Spleen (tissue), 11 donors: ENCODE measurements at regions not wholly inside any gene's neighbourhood (a gene's known extent, or its start where the extent isn't known, plus 50 kb on each side); places are given as distances from the start of the nearest gene placed in this dataset.

Source experiments
- DNase-seq: peaks from one replicate; pipeline ENCODE4 v3.0.0-alpha.2; 2020
- H3K27ac ChIP-seq, 8 donors: fragments of 200-600 bp; sonication (generic) in 7 of 8; 1 replicate in 4 of 8; 2 replicates in 4 of 8; pipeline versions ENCODE4 v1.5.0 to v1.8.0; 2016 to 2021; ENCODE audit warnings: inconsistent platforms in 4 of 8, mild to moderate bottlenecking in 4 of 8, moderate library complexity in 1 of 8
- H3K27me3 ChIP-seq, 7 donors: fragments of 200-600 bp; sonication (generic) in 6 of 7; replicated peaks in 1 of 7; 1 replicate in 4 of 7; 2 replicates in 3 of 7; pipeline versions ENCODE4 v1.5.0 to v1.8.0; 2016 to 2021; ENCODE audit warnings: inconsistent platforms in 3 of 7, mild to moderate bottlenecking in 1 of 7
- H3K36me3 ChIP-seq, 6 donors: fragments of 200-600 bp; sonication (generic) in 5 of 6; 1 replicate in 4 of 6; 2 replicates in 2 of 6; pipeline versions ENCODE4 v1.5.0 to v1.8.0; 2016 to 2021; ENCODE audit warnings: inconsistent platforms in 2 of 6
- H3K4me1 ChIP-seq, 6 donors: fragments of 200-600 bp; sonication (generic) in 5 of 6; 1 replicate in 3 of 6; 2 replicates in 3 of 6; pipeline versions ENCODE4 v1.5.0 to v1.8.0; 2016 to 2021; ENCODE audit warnings: inconsistent platforms in 3 of 6
- H3K4me3 ChIP-seq, 8 donors: fragments of 200-600 bp; sonication (generic) in 7 of 8; 1 replicate in 4 of 8; 2 replicates in 4 of 8; pipeline versions ENCODE4 v1.5.0 to v1.8.0; 2016 to 2021; ENCODE audit warnings: inconsistent platforms in 4 of 8, mild to moderate bottlenecking in 4 of 8, moderate library complexity in 2 of 8
- H3K9me3 ChIP-seq, 8 donors: fragments of 200-600 bp; sonication (generic) in 7 of 8; 1 replicate in 4 of 8; 2 replicates in 4 of 8; pipeline versions ENCODE4 v1.5.0 to v1.8.0; 2016 to 2021; ENCODE audit warnings: inconsistent platforms in 4 of 8
- POLR2A ChIP-seq, 3 donors: fragments of 450-650 bp; IDR thresholded peaks; one replicate each; pipeline ENCODE4 v1.5.1; 2017; ENCODE audit warnings: antibody characterized with exemption in 3 of 3, mild to moderate bottlenecking in 1 of 3
- POLR2AphosphoS5 ChIP-seq, 3 donors: sonication (generic); formaldehyde crosslinking; IDR thresholded peaks; one replicate each; pipeline ENCODE4 v1.5.1; 2017; ENCODE audit warnings: antibody characterized with exemption in 3 of 3
- WGBS, 5 donors: extraction: QIAGEN DNeasy Blood & Tissue Kit in 3 of 5; methylation state at CpG; one replicate each; pipeline versions ENCODE4 v1.1.5 to v1.1.7; 2013 to 2018; 5-methylcytosine and 5-hydroxymethylcytosine counted together
- intact Hi-C: fragments of 100-400 bp; cut with DNase I; formaldehyde crosslinking; loops from one replicate; pipeline ENCODE4 v1.15.0; 2023; ENCODE audit warnings: low total_unique reads
- TF ChIP-seq, protein P1 (sequence below), 11 experiments: fragments of 200-600 bp in 7 of 11; fragments of 450-650 bp in 4 of 11; sonication (generic) in 4 of 11; IDR thresholded peaks in 8 of 11; conservative IDR thresholded peaks in 3 of 11; 1 replicate in 7 of 11; 2 replicates in 4 of 11; pipeline versions ENCODE4 v1.4.0 to v1.8.0; 2016 to 2021; ENCODE audit warnings: antibody characterized with exemption in 11 of 11, inconsistent platforms in 4 of 11, mild to moderate bottlenecking in 1 of 11
- donor health status: healthy with polysubstance abuse.
- donor health status: DM: no; HTN: no; CAD: no; lungs with moderate emphysema.
- donor health status: DM: no; HTN: no; CAD: no.
- donor health status: Bipolar disorder and iron deficiency.
- donor health status: healthy.
- donor health status: DM: no; HTN: no; CAD: no.
- donor health status: DM: yes; HTN: yes; CAD: no.

DNA sequence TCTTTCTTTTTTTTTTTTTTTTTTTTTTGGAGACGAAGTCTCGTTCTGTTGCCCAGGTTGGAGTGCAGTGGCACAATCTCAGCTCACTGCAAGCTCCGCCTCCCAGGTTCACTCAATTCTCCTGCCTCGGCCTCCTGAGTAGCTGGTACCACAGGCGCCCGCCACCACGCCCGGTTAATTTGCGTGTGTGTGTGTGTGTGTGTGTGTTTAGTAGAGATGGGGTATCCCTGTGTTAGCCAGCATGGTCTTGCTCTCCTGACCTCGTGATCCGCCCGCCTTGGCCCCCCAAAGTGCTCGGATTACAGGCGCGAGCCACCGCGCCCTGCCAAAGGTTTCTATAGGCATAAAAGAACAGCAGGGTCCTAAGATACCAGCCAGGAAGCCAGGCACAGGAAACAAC is 261.0 kb upstream of the CCDC54 start:
- intact Hi-C loops = no loop called here
- DNase-seq = no peak
- TF ChIP-seq POLR2A (IDR thresholded peaks at IDR 0.05) (no peak), POLR2AphosphoS5 (IDR thresholded peaks at IDR 0.05) (no peak)
- TF ChIP-seq, protein P1, sequence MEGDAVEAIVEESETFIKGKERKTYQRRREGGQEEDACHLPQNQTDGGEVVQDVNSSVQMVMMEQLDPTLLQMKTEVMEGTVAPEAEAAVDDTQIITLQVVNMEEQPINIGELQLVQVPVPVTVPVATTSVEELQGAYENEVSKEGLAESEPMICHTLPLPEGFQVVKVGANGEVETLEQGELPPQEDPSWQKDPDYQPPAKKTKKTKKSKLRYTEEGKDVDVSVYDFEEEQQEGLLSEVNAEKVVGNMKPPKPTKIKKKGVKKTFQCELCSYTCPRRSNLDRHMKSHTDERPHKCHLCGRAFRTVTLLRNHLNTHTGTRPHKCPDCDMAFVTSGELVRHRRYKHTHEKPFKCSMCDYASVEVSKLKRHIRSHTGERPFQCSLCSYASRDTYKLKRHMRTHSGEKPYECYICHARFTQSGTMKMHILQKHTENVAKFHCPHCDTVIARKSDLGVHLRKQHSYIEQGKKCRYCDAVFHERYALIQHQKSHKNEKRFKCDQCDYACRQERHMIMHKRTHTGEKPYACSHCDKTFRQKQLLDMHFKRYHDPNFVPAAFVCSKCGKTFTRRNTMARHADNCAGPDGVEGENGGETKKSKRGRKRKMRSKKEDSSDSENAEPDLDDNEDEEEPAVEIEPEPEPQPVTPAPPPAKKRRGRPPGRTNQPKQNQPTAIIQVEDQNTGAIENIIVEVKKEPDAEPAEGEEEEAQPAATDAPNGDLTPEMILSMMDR (IDR thresholded peaks at IDR 0.05 in 8 of 11, conservative IDR thresholded peaks at IDR 0.05 in 3 of 11) = no peak
- Histone ChIP-seq H3K36me3 (no peaks in the 10 kb centered on the region), H3K4me3 (no peak overlapping the region), H3K27ac (no peak overlapping the region), H3K9me3 (no peaks in the 10 kb centered on the region), H3K27me3 (no peaks in the 10 kb centered on the region), H3K4me1 (peaks cover 0 to 7% (median 0%) of the 10 kb centered on the region in 6 donors)
- WGBS, 5 donors = 88 to 100% (median 93%) methylated on average over 16 to 17 of the region's 17 CpGs

DNA sequence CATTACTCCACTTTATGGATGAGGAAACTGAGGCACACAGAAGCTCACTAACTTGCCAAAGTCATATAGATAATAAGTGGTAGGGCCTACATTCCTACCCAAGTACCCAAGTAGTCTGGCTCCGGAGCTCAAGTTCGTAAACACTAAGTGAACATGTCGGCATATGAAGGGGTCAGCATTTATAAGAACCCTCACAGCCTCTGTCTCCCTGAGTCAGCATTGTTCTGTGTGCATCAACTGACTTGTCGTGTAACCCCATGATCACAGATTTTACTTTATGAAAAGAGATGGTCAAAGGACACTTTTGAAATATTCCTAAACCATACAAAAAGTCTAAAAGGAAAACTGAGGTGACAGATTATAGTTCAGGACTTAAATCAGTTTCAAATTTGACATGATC is 260.1 kb upstream of the CCDC54 start:
- intact Hi-C loops = no loop called here

DNA sequence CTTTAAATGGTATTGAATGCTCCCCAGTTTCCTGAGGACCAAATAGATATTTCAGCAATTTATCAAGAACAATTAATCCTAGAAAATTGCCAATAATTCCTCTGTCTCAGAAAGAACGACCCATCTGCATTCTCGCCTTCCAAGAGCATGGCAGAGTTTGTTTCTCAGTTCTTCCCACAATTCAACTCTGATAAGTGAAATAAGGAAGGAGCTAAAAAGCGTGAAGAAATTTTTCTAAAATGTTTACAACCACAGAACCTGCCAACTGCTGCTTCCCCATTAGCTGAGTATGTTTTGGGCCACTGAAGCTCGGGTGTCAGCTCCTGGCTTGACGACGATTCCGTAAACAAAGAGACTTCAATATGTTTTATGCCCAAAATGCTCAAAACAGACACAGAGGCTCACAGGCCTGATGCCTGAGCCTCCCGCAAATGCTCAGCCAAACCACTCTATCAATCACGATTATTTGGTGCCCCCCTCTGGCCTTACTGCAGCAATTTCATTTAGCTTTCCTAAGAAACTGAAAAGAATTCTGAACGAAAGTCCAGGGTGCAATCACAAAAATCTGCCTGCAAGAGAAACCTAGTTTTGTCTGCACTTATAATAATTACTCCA is 259.2 kb upstream of the CCDC54 start:
- intact Hi-C loops = no loop called here
- no peak overlapping the region for H3K27ac ChIP-seq
- DNase-seq = no peak
- WGBS, 5 donors = 22 to 26% (median 24%) methylated on average over 10 of the region's 10 CpGs
- H3K9me3 ChIP-seq = no peaks in the 10 kb centered on the region
- H3K4me1 ChIP-seq = peaks cover 0 to 7% (median 0%) of the 10 kb centered on the region in 6 donors
- no peak for TF ChIP-seq POLR2A (IDR thresholded peaks at IDR 0.05)
- TF ChIP-seq, protein P1 (IDR thresholded peaks at IDR 0.05 in 8 of 11, conservative IDR thresholded peaks at IDR 0.05 in 3 of 11) = peak in 1 of 11 experiments; percentile 15
- no peaks in the 10 kb centered on the region for H3K27me3 ChIP-seq
- no peaks in the 10 kb centered on the region for H3K36me3 ChIP-seq
- no peak overlapping the region for H3K4me3 ChIP-seq

More for the DNA sequence above, 260.1 kb upstream of the CCDC54 start:
- no peak for DNase-seq
- Histone ChIP-seq H3K27ac (no peak overlapping the region), H3K27me3 (no peaks in the 10 kb centered on the region), H3K4me3 (no peak overlapping the region), H3K36me3 (no peaks in the 10 kb centered on the region), H3K4me1 (peaks cover 0 to 7% (median 0%) of the 10 kb centered on the region in 6 donors), H3K9me3 (no peaks in the 10 kb centered on the region)
- TF ChIP-seq, protein P1 (IDR thresholded peaks at IDR 0.05 in 8 of 11, conservative IDR thresholded peaks at IDR 0.05 in 3 of 11) = no peak
- no peak for TF ChIP-seq POLR2A (IDR thresholded peaks at IDR 0.05)
- TF ChIP-seq POLR2AphosphoS5 (IDR thresholded peaks at IDR 0.05) = no peak
- 89 to 100% (median 93%) methylated on average over 4 of the region's 4 CpGs for WGBS, 5 donors

DNA sequence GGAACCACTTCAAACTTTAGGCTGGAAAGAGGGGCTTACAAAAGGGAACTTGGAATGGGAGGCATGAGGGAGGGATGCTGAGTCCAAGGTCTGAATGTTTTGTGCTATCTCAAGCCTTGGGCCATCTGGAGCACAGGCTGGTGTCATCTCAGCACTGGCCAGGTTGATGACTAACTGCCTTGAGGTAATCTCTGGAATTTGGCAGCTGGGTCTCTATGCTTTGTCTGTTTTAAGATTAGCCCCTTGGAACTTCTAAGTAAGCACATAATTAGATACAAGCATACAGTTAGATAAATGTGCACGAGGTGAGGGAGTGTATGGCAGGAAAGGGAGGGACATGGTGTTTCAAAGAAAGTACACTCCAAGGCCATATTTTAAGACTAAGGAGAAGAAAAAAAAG is 252.4 kb upstream of the CCDC54 start:
- WGBS, 5 donors = 40 to 79% (median 54%) methylated on average over 1 of the region's 1 CpG
- H3K4me1 ChIP-seq = no peaks in the 10 kb centered on the region
- no peak for DNase-seq
- intact Hi-C loops = no loop called here
- H3K36me3 ChIP-seq = no peaks in the 10 kb centered on the region
- no peak overlapping the region for H3K4me3 ChIP-seq
- no peak overlapping the region for H3K27ac ChIP-seq
- TF ChIP-seq POLR2AphosphoS5 (IDR thresholded peaks at IDR 0.05) (no peak), POLR2A (IDR thresholded peaks at IDR 0.05) (no peak)
- TF ChIP-seq, protein P1 (IDR thresholded peaks at IDR 0.05 in 8 of 11, conservative IDR thresholded peaks at IDR 0.05 in 3 of 11) = no peak
- H3K9me3 ChIP-seq = no peaks in the 10 kb centered on the region
- H3K27me3 ChIP-seq = no peaks in the 10 kb centered on the region
